H9 (cell line): ENCODE measurements at regions not wholly inside any gene's neighbourhood (a gene's known extent, or its start where the extent isn't known, plus 50 kb on each side); places are given as distances from the start of the nearest gene placed in this dataset.
"Not testable (repeated sequence)": the region's sequence is repeated elsewhere in the genome, so short reads cannot be mapped to it uniquely, and the experiment has no call there.

Experiments used
- DNase-seq: peaks from one replicate; pipeline ENCODE4 v3.0.0-alpha.2; 2017
- H2AFZ ChIP-seq: one replicate; pipeline ENCODE4 v1.6.1; 2013; ENCODE audit warnings: mild to moderate bottlenecking, low read length, control low read depth, moderate library complexity
- H2AK5ac ChIP-seq: 2 replicates; pipeline ENCODE4 v1.6.1; 2013; ENCODE audit warnings: low read length, control low read depth, mixed read lengths; ENCODE audit not compliant: insufficient read length
- H2BK120ac ChIP-seq: one replicate; pipeline ENCODE4 v1.6.1; 2013; ENCODE audit warnings: low read depth, mild to moderate bottlenecking, low read length, control low read depth, inconsistent platforms; ENCODE audit not compliant: poor library complexity, severe bottlenecking
- H2BK12ac ChIP-seq: 2 replicates; pipeline ENCODE4 v1.6.1; 2013; ENCODE audit warnings: low read length, control low read depth, mixed read lengths, low read depth; ENCODE audit not compliant: insufficient read length
- H2BK15ac ChIP-seq: 2 replicates; pipeline ENCODE4 v1.6.1; 2013; ENCODE audit warnings: low read depth, low read length, control low read depth
- H2BK20ac ChIP-seq: one replicate; pipeline ENCODE4 v1.6.1; 2013; ENCODE audit warnings: low read depth, mild to moderate bottlenecking, low read length, control low read depth, inconsistent platforms; ENCODE audit not compliant: poor library complexity, severe bottlenecking
- H2BK5ac ChIP-seq: 2 replicates; pipeline ENCODE4 v1.6.1; 2013; ENCODE audit warnings: low read length, control low read depth, mixed read lengths; ENCODE audit not compliant: insufficient read length
- H3K14ac ChIP-seq: 2 replicates; pipeline ENCODE4 v1.6.1; 2013; ENCODE audit warnings: low read length, control low read depth; ENCODE audit not compliant: insufficient read depth
- H3K18ac ChIP-seq: 2 replicates; pipeline ENCODE4 v1.6.1; 2013; ENCODE audit warnings: low read depth, mild to moderate bottlenecking, mixed read lengths, low read length, control low read depth; ENCODE audit not compliant: insufficient read length
- H3K23ac ChIP-seq: 2 replicates; pipeline ENCODE4 v1.6.1; 2013; ENCODE audit warnings: low read length, control low read depth, mixed read lengths, low read depth; ENCODE audit not compliant: insufficient read length
- H3K23me2 ChIP-seq: 2 replicates; pipeline ENCODE4 v1.6.1; 2013; ENCODE audit warnings: low read depth, mild to moderate bottlenecking, mixed read lengths, low read length, control low read depth; ENCODE audit not compliant: insufficient read length, poor library complexity, severe bottlenecking
- H3K27ac ChIP-seq: 2 replicates; pipeline ENCODE4 v1.5.1; 2013; ENCODE audit warnings: low read length, control low read depth, mixed read lengths, low read depth; ENCODE audit not compliant: insufficient read length
- H3K27me3 ChIP-seq: 2 replicates; pipeline ENCODE4 v1.6.1; 2013; ENCODE audit warnings: low read length, control low read depth, inconsistent platforms; ENCODE audit not compliant: insufficient read depth
- H3K4ac ChIP-seq: 2 replicates; pipeline ENCODE4 v1.6.1; 2013; ENCODE audit warnings: low read depth, mild to moderate bottlenecking, control low read depth, inconsistent platforms, low read length, moderate library complexity
- H3K4me1 ChIP-seq: 2 replicates; pipeline ENCODE4 v1.6.1; 2013; ENCODE audit warnings: low read length, control low read depth, inconsistent platforms; ENCODE audit not compliant: insufficient read depth
- H3K4me2 ChIP-seq: 2 replicates; pipeline ENCODE4 v1.6.1; 2013; ENCODE audit warnings: low read length, control low read depth, mixed read lengths; ENCODE audit not compliant: insufficient read length, insufficient read depth
- H3K56ac ChIP-seq: 2 replicates; pipeline ENCODE4 v1.6.1; 2013; ENCODE audit warnings: low read depth, mild to moderate bottlenecking, mixed read lengths, low read length, control low read depth; ENCODE audit not compliant: insufficient read length
- H3K79me1 ChIP-seq: 2 replicates; pipeline ENCODE4 v1.6.1; 2013; ENCODE audit warnings: low read depth, mild to moderate bottlenecking, moderate library complexity, low read length, control low read depth, inconsistent platforms; ENCODE audit not compliant: insufficient read depth, poor library complexity, severe bottlenecking
- H3K79me2 ChIP-seq: 2 replicates; pipeline ENCODE4 v1.6.1; 2013; ENCODE audit warnings: low read length, control low read depth, inconsistent platforms; ENCODE audit not compliant: insufficient read depth
- H3K9ac ChIP-seq: 2 replicates; pipeline ENCODE4 v1.6.1; 2013; ENCODE audit warnings: low read length, control low read depth, mixed read lengths; ENCODE audit not compliant: insufficient read length; ENCODE audit errors: extremely low read depth
- H3K9me3 ChIP-seq: one replicate; pipeline ENCODE4 v1.6.1; 2013; ENCODE audit warnings: low read depth, low read length, inconsistent platforms; ENCODE audit not compliant: control insufficient read depth
- H3T11ph ChIP-seq: one replicate; pipeline ENCODE4 v1.6.1; 2013; ENCODE audit warnings: mild to moderate bottlenecking, low read length, control low read depth, inconsistent platforms
- H4K20me1 ChIP-seq: one replicate; pipeline ENCODE4 v1.6.1; 2013; ENCODE audit not compliant: control insufficient read depth, insufficient read length, insufficient read depth
- H4K5ac ChIP-seq: 2 replicates; pipeline ENCODE4 v1.6.1; 2013; ENCODE audit warnings: low read depth, mild to moderate bottlenecking, mixed read lengths, low read length, control low read depth; ENCODE audit not compliant: insufficient read length
- H4K8ac ChIP-seq: replicated peaks from 2 replicates; pipeline ENCODE4 v1.6.1; 2013; ENCODE audit warnings: low read length, control low read depth, mixed read lengths, low read depth; ENCODE audit not compliant: insufficient read length
- H4K91ac ChIP-seq: 2 replicates; pipeline ENCODE4 v1.6.1; 2013; ENCODE audit warnings: low read depth, mild to moderate bottlenecking, moderate library complexity, mixed read lengths, low read length, control low read depth; ENCODE audit not compliant: insufficient read length
- H3K27ac Mint-ChIP-seq, 3 experiments: 2 replicates in 2 of 3; 3 replicates in 1 of 3; pipeline ENCODE4 v1.8.0; 2020 to 2021; ENCODE audit warnings: mixed read lengths in 3 of 3, mild to moderate bottlenecking in 1 of 3, moderate library complexity in 1 of 3
- H3K27me3 Mint-ChIP-seq: 2 replicates; pipeline ENCODE4 v1.8.0; 2021; ENCODE audit warnings: low read depth, mild to moderate bottlenecking, moderate library complexity, mixed read lengths
- H3K36me3 Mint-ChIP-seq, 3 experiments: 2 replicates in 2 of 3; 3 replicates in 1 of 3; pipeline ENCODE4 v1.8.0; 2020 to 2021; ENCODE audit warnings: low read depth in 3 of 3, mixed read lengths in 3 of 3; ENCODE audit not compliant: insufficient read depth in 1 of 3
- H3K4me1 Mint-ChIP-seq, 2 experiments: 2 replicates each; pipeline ENCODE4 v1.8.0; 2020; ENCODE audit warnings: mixed read lengths in 2 of 2
- H3K4me3 Mint-ChIP-seq, 2 experiments: 2 replicates in 1 of 2; 3 replicates in 1 of 2; pipeline ENCODE4 v1.8.0; 2020 to 2021; ENCODE audit warnings: mild to moderate bottlenecking in 2 of 2, mixed read lengths in 2 of 2, moderate library complexity in 1 of 2
- H3K9me3 Mint-ChIP-seq, 2 experiments: 2 replicates in 1 of 2; 3 replicates in 1 of 2; pipeline ENCODE4 v1.8.0; 2020; ENCODE audit warnings: mild to moderate bottlenecking in 2 of 2, mixed read lengths in 2 of 2, moderate library complexity in 1 of 2
- WGBS: extraction: QIAGEN DNeasy Blood & Tissue Kit; methylation state at CpG from one replicate; pipeline ENCODE4 v1.1.7; 2013; ENCODE audit warnings: missing lambda C conversion rate, low lambda C conversion rate, mixed read lengths; ENCODE audit not compliant: insufficient read length; ENCODE audit errors: extremely low coverage; 5-methylcytosine and 5-hydroxymethylcytosine counted together

DNA sequence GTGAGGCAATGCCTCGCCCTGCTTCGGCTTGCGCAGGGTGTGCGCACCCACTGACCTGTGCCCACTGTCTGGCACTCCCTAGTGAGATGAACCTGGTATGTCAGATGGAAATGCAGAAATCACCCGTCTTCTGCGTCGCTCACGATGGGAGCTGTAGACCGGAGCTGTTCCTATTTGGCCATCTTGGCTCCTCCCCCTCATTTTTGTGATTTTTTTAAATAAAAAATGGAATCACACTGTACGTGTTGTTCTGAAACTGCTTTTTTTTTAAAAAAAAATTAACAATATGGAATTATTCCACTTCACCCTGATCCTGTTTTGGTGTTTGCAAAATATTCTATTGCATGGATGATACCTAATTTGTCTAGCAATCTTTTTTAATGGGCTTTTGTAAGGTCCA lies 131.1 kb downstream of the FZD1 start:
- not testable (repeated sequence) for H3K9me3 Mint-ChIP-seq, H4K91ac ChIP-seq, H3K23me2 ChIP-seq, H3K27me3 ChIP-seq, H3K79me2 ChIP-seq, H2BK20ac ChIP-seq, H3K36me3 Mint-ChIP-seq, H3K4me1 Mint-ChIP-seq, H2AK5ac ChIP-seq, H3K18ac ChIP-seq, H2AFZ ChIP-seq, H3K4ac ChIP-seq, H2BK12ac ChIP-seq, H2BK120ac ChIP-seq, H4K20me1 ChIP-seq, H3K14ac ChIP-seq, H3K79me1 ChIP-seq, H4K5ac ChIP-seq, H3K23ac ChIP-seq, H3K4me1 ChIP-seq, H4K8ac ChIP-seq, DNase-seq, H2BK5ac ChIP-seq, H3T11ph ChIP-seq, H2BK15ac ChIP-seq, H3K27ac ChIP-seq, H3K9me3 ChIP-seq, H3K56ac ChIP-seq
- Histone ChIP-seq H3K4me2 (peak overlapping the region; percentile 45), H3K9ac (peak overlapping the region; percentile 58)
- Mint-ChIP-seq H3K27ac (peak overlapping the region in 2 of 3 experiments; percentile 85 to 91; a peak in 3 of 7 replicates), H3K27me3 (peaks cover 43% of the 10 kb centered on the region), H3K4me3 (peak overlapping the region; percentile 80 to 82)
- WGBS = no CpG with 5 or more reads among the region's 10 CpGs
